AG04449 (cell line): ENCODE measurements at regions not wholly inside any gene's neighbourhood (a gene's known extent, or its start where the extent isn't known, plus 50 kb on each side); places are given as distances from the start of the nearest gene placed in this dataset.
"Not testable (repeated sequence)": the region's sequence is repeated elsewhere in the genome, so short reads cannot be mapped to it uniquely, and the experiment has no call there.

Experiments
- CTCF ChIA-PET: fragments of 350-600 bp; formaldehyde crosslinking; extraction: SDS; loops from one replicate; lab custom pipeline; 2021; ENCODE audit warnings: antibody characterized with exemption; lab: Yijun Ruan, JAX
- POLR2A ChIA-PET: fragments of 400-600, 350-600 bp; formaldehyde crosslinking; extraction: SDS; loops from one replicate; lab custom pipeline; 2020; ENCODE audit warnings: antibody characterized with exemption, inconsistent platforms; lab: Yijun Ruan, JAX
- DNase-seq: peaks from one replicate; pipeline ENCODE4 v3.0.0-alpha.2; 2010; ENCODE audit warnings: low read depth, low spot score
- H3K4me3 ChIP-seq: 2 replicates; pipeline ENCODE4 v1.5.1; 2011; ENCODE audit warnings: low read depth, mild to moderate bottlenecking, control low read depth, low read length
- CTCF ChIP-seq: IDR thresholded peaks from one replicate; pipeline ENCODE4 v1.5.1; 2011; ENCODE audit warnings: mild to moderate bottlenecking, moderate library complexity, low read length, control low read depth, inconsistent platforms; ENCODE audit not compliant: insufficient read depth; ENCODE audit errors: missing control alignments

DNA sequence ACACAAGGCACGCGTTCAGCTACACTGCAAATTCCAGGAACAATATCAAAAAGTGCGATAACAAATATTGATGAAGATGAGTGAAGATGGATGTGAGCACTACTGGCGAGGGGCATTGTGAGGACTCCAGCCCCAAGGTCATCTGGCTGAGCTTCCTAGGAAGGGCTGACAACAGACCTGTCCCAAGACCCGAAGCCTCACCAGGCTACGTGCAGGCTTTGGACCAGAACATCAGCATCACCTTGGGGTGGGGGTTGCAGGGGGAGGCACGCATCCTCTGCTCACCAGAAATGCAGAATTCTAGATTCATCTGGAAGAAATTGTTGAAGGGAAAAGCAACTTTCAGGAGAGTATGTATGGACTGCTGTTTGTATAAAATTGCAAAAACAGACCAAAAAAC is 386.3 kb upstream of the DEFB115 start:
- DNase-seq, POLR2A ChIA-PET, H3K4me3 ChIP-seq, CTCF ChIA-PET: not testable (repeated sequence)

GRCh38 chr20:30872252-30872651 is 385.2 kb upstream of the DEFB115 start:
- CTCF ChIA-PET, result not testable (repeated sequence)

GRCh38 chr20:30875868-30876267 is 381.6 kb upstream of the DEFB115 start:
- H3K4me3 ChIP-seq, DNase-seq, POLR2A ChIA-PET, CTCF ChIA-PET: not testable (repeated sequence)

More at GRCh38 chr20:30872252-30872651, 385.2 kb upstream of the DEFB115 start:
- DNase-seq, POLR2A ChIA-PET, H3K4me3 ChIP-seq: not testable (repeated sequence)

DNA sequence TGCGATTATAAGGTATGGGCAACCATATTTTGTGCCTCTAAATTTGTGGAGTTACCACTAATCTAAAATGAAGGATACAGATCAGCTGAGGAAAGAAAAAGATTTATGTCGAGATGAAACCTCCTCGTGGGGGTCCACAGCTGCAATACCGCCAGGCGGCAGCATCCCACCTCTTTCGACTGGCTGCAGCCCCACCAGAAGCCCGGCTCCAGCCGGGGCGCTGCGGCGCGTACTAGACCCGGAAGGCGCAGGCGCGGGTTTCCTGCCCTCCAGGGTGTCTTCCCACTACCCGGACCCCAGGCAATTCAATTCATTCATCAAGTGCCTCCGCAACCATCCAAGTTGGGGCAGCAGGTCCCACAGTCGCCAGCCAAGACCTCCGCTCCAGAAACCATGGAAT is 366.1 kb upstream of the DEFB115 start:
- CTCF ChIA-PET, POLR2A ChIA-PET, H3K4me3 ChIP-seq, DNase-seq: not testable (repeated sequence)

GRCh38 chr20:30892541-30893345 is 364.7 kb upstream of the DEFB115 start:
- ChIA-PET POLR2A (no interaction called here), CTCF (no interaction called here)
- no peak for TF ChIP-seq CTCF
- DNase-seq, result no peak
- no peak overlapping the region for H3K4me3 ChIP-seq

- CTCF ChIA-PET, DNase-seq, H3K4me3 ChIP-seq, POLR2A ChIA-PET: not testable (repeated sequence)
These were observed 363.8 kb upstream of the DEFB115 start for GRCh38 chr20:30893346-30894314.

- POLR2A ChIA-PET, DNase-seq, H3K4me3 ChIP-seq, CTCF ChIA-PET: not testable (repeated sequence)
These were observed 362.6 kb upstream of the DEFB115 start for GRCh38 chr20:30894707-30895353.

GRCh38 chr20:30895354-30895711 is 362.1 kb upstream of the DEFB115 start:
- H3K4me3 ChIP-seq, DNase-seq, CTCF ChIA-PET, POLR2A ChIA-PET: not testable (repeated sequence)

DNA sequence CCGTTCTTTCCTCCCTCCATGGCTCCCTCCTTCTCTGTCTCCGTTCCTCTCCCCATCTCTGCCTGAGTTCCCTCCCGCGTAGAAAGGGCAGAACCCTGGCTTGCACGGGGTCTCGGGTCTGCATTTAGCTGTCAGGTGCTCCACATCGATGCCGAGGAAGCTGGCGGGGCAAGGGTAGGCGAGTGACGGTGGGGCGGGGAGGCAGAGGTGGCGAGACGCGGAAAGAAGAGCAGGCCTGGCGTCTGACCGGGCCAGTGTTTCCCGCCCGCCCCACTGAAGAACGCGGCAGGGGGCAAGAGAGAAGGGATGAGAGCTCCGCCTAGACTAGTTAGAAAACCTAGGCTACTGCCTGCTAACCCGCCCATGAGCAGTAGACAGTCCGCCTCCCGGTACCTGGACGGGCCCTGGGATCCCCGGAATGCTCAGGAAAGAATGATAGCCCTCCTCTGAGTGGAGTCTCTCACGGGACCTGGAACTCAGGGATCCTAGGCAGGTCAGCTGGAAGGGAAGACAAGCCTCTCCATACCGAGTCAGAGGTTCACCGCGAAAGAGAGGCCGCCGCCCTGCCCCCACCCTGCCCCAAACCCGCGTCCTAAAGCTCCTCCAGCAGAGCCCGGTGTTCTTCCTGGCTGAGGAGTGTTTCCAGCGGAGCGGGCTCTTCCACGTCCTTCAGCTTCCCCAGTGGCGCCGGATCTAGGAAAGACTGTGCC is 357.9 kb upstream of the DEFB115 start:
- H3K4me3 ChIP-seq, CTCF ChIA-PET, POLR2A ChIA-PET, DNase-seq: not testable (repeated sequence)

- CTCF ChIA-PET, DNase-seq, H3K4me3 ChIP-seq, POLR2A ChIA-PET: not testable (repeated sequence)
These were observed 357.3 kb upstream of the DEFB115 start for GRCh38 chr20:30900080-30900719.

DNA sequence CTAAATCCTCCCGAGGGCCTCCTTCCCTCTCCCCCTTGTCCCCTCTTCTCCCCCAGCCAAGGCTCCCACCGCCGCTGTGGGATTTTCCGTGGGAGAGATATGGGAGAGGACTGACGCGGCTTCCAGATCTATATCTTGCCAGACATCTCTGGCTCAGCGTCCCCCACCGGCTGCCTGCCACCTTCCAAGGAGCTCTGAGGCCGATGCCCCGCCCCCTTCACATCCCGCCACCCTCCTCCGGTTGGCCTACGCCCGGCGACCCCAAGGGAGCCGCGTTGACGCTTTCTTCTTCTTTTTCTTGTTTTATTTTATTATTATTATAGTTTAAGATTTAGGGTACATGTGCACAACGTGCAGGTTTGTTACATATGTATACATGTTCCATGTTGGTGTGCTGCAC is 352.2 kb upstream of the DEFB115 start:
- POLR2A ChIA-PET, DNase-seq, H3K4me3 ChIP-seq, CTCF ChIA-PET: not testable (repeated sequence)
